H1 (cell line): ENCODE measurements at regions not wholly inside any gene's neighbourhood (a gene's known extent, or its start where the extent isn't known, plus 50 kb on each side); places are given as distances from the start of the nearest gene placed in this dataset.

ENCODE experiments used
- CTCF ChIA-PET: fragments of 300-600 bp; sonication (Branson Sonifier 250); formaldehyde crosslinking; loops from one replicate; lab custom pipeline; 2021; ENCODE audit not compliant: partially characterized antibody; lab: Charles Lee
- POLR2A ChIA-PET: fragments of 300-600 bp; sonication (Branson Sonifier 250); formaldehyde crosslinking; loops from one replicate; lab custom pipeline; 2021; ENCODE audit warnings: inconsistent platforms; ENCODE audit not compliant: partially characterized antibody; lab: Charles Lee
- DNase-seq, 2 experiments: peaks; one replicate each; pipeline versions ENCODE4 v3.0.0 to v3.0.0-alpha.2; 2010 to 2022; ENCODE audit warnings: low spot score in 2 of 2, low read depth in 1 of 2, mixed read lengths in 1 of 2
- FAIRE-seq: peaks from 2 replicates; lab custom pipeline; 2011; peaks lifted over from hg19 to GRCh38; lab: Jason Lieb, UNC
- H2AFZ ChIP-seq: 2 replicates; pipeline ENCODE4 v1.8.1; 2012; ENCODE audit warnings: low read length, inconsistent platforms
- H2AK5ac ChIP-seq: 2 replicates; pipeline ENCODE4 v1.6.1; 2013; ENCODE audit warnings: low read depth, low read length
- H2BK120ac ChIP-seq: replicated peaks from 2 replicates; pipeline ENCODE3; 2013; ENCODE audit warnings: low read depth, low read length, inconsistent platforms
- H2BK12ac ChIP-seq: 2 replicates; pipeline ENCODE4 v1.6.1; 2013; ENCODE audit warnings: low read depth, low read length
- H2BK15ac ChIP-seq: 2 replicates; pipeline ENCODE4 v1.6.1; 2013; ENCODE audit warnings: low read length
- H2BK20ac ChIP-seq: 2 replicates; pipeline ENCODE4 v1.6.1; 2013; ENCODE audit warnings: low read length
- H2BK5ac ChIP-seq: 2 replicates; pipeline ENCODE4 v1.6.1; 2013; ENCODE audit warnings: low read depth, low read length
- H3K14ac ChIP-seq: 2 replicates; pipeline ENCODE4 v1.6.1; 2013; ENCODE audit warnings: inconsistent platforms; ENCODE audit not compliant: insufficient read length
- H3K18ac ChIP-seq: 2 replicates; pipeline ENCODE4 v1.6.1; 2013; ENCODE audit warnings: low read length; ENCODE audit errors: extremely low read depth
- H3K23ac ChIP-seq: 2 replicates; pipeline ENCODE4 v1.6.1; 2013; ENCODE audit warnings: inconsistent platforms; ENCODE audit not compliant: insufficient read length
- H3K23me2 ChIP-seq: 2 replicates; pipeline ENCODE4 v1.6.1; 2013; ENCODE audit warnings: low read depth, low read length
- H3K27ac ChIP-seq: 2 replicates; pipeline ENCODE4 v1.6.1; 2011; ENCODE audit warnings: low read depth, low read length, inconsistent platforms
- H3K27me3 ChIP-seq, 4 experiments: replicated peaks in 1 of 4; 1 replicate in 1 of 4; 2 replicates in 3 of 4; pipeline versions ENCODE4 v1.6.1 to v1.8.1; 2011 to 2013; ENCODE audit warnings: low read length in 3 of 4, mild to moderate bottlenecking in 3 of 4, inconsistent platforms in 2 of 4, mixed read lengths in 2 of 4, moderate library complexity in 1 of 4; ENCODE audit not compliant: control insufficient read depth in 3 of 4, insufficient read depth in 3 of 4; ENCODE audit errors: extremely low read depth in 1 of 4
- H3K36me3 ChIP-seq, 4 experiments: 2 replicates each; pipeline versions ENCODE4 v1.6.1 to v1.8.1; 2011 to 2013; ENCODE audit warnings: mild to moderate bottlenecking in 4 of 4, low read length in 3 of 4, moderate library complexity in 2 of 4, control low read depth in 1 of 4, inconsistent platforms in 1 of 4; ENCODE audit not compliant: insufficient read depth in 4 of 4, control insufficient read depth in 2 of 4
- H3K4ac ChIP-seq: replicated peaks from 2 replicates; pipeline ENCODE3; 2013; ENCODE audit warnings: low read length, low read depth, mixed read lengths, inconsistent platforms; ENCODE audit not compliant: insufficient read length
- H3K4me1 ChIP-seq, 4 experiments: replicated peaks in 1 of 4; 1 replicate in 1 of 4; 2 replicates in 3 of 4; pipeline versions ENCODE4 v1.6.1 to v1.8.1; 2011 to 2013; ENCODE audit warnings: low read length in 3 of 4, inconsistent platforms in 2 of 4, mixed read lengths in 1 of 4; ENCODE audit not compliant: insufficient read depth in 4 of 4, control insufficient read depth in 3 of 4
- H3K4me2 ChIP-seq, 2 experiments: 2 replicates each; pipeline versions ENCODE4 v1.6.1 to v1.8.1; 2011 to 2013; ENCODE audit warnings: low read depth in 2 of 2, low read length in 2 of 2, control low read depth in 1 of 2, inconsistent platforms in 1 of 2, mild to moderate bottlenecking in 1 of 2; ENCODE audit not compliant: insufficient read depth in 1 of 2
- H3K4me3 ChIP-seq, 4 experiments: fragments of 200-600, 300-600 bp in 1 of 4; sonication (generic), shearing (Covaris generic), sonication (Bioruptor Twin) in 1 of 4; 2 replicates each; pipeline versions ENCODE4 v1.5.1 to v1.8.1; 2011 to 2016; ENCODE audit warnings: low read length in 4 of 4, low read depth in 3 of 4, control low read depth in 2 of 4, inconsistent platforms in 2 of 4, mild to moderate bottlenecking in 2 of 4, mixed read lengths in 1 of 4, moderate library complexity in 1 of 4; ENCODE audit not compliant: insufficient read depth in 2 of 4; ENCODE audit errors: extremely low read depth in 1 of 4
- H3K56ac ChIP-seq: replicated peaks from 2 replicates; pipeline ENCODE3; 2013; ENCODE audit warnings: low read depth, mild to moderate bottlenecking, mixed read lengths, low read length, inconsistent platforms; ENCODE audit not compliant: insufficient read length
- H3K79me1 ChIP-seq: 2 replicates; pipeline ENCODE4 v1.6.1; 2013; ENCODE audit warnings: low read depth, low read length, control low read depth
- H3K79me2 ChIP-seq, 2 experiments: 2 replicates each; pipeline versions ENCODE4 v1.6.1 to v1.8.1; 2012 to 2013; ENCODE audit warnings: low read length in 2 of 2, mild to moderate bottlenecking in 2 of 2, inconsistent platforms in 1 of 2; ENCODE audit not compliant: insufficient read depth in 2 of 2, control insufficient read depth in 1 of 2
- H3K9ac ChIP-seq, 4 experiments: replicated peaks in 1 of 4; 1 replicate in 1 of 4; 2 replicates in 3 of 4; pipeline versions ENCODE4 v1.6.1 to v1.8.1; 2011 to 2013; ENCODE audit warnings: low read depth in 3 of 4, low read length in 3 of 4, control low read depth in 2 of 4, mild to moderate bottlenecking in 2 of 4, moderate library complexity in 2 of 4, inconsistent platforms in 1 of 4; ENCODE audit errors: extremely low read depth in 1 of 4
- H3K9me3 ChIP-seq, 2 experiments: 2 replicates each; pipeline versions ENCODE4 v1.6.1 to v1.8.1; 2012 to 2013; ENCODE audit warnings: mild to moderate bottlenecking in 2 of 2, moderate library complexity in 2 of 2, control low read depth in 1 of 2, inconsistent platforms in 1 of 2, low read depth in 1 of 2, low read length in 1 of 2, mixed read lengths in 1 of 2; ENCODE audit not compliant: insufficient read depth in 2 of 2
- H4K20me1 ChIP-seq, 2 experiments: replicated peaks in 1 of 2; 2 replicates each; pipeline versions ENCODE3 to v1.8.1; 2011 to 2013; ENCODE audit warnings: inconsistent platforms in 2 of 2, low read length in 2 of 2, mild to moderate bottlenecking in 1 of 2; ENCODE audit not compliant: insufficient read depth in 2 of 2, control insufficient read depth in 1 of 2
- H4K5ac ChIP-seq: 2 replicates; pipeline ENCODE4 v1.6.1; 2013; ENCODE audit warnings: low read length, low read depth, mixed read lengths, inconsistent platforms; ENCODE audit not compliant: insufficient read length
- H4K8ac ChIP-seq: 2 replicates; pipeline ENCODE4 v1.8.0; 2013; ENCODE audit warnings: mild to moderate bottlenecking, moderate library complexity, low read length, inconsistent platforms; ENCODE audit not compliant: insufficient read depth; ENCODE audit errors: extremely low read depth
- H4K91ac ChIP-seq: replicated peaks from 2 replicates; pipeline ENCODE3; 2013; ENCODE audit warnings: low read length, mixed read lengths, inconsistent platforms; ENCODE audit not compliant: insufficient read length
- CHD2 ChIP-seq: IDR thresholded peaks from 2 replicates; pipeline ENCODE4 v1.6.1; 2012; ENCODE audit warnings: low read length, improper control_type of control experiment
- CREB1 ChIP-seq: IDR thresholded peaks from 2 replicates; pipeline ENCODE4 v1.6.1; 2012; ENCODE audit warnings: inconsistent platforms
- GABPA ChIP-seq: IDR thresholded peaks from 2 replicates; pipeline ENCODE4 v1.6.1; 2011; ENCODE audit warnings: mild to moderate bottlenecking, low read length, moderate library complexity, borderline replicate concordance; ENCODE audit not compliant: insufficient read depth
- POU5F1 ChIP-seq: IDR thresholded peaks from 2 replicates; pipeline ENCODE4 v1.6.1; 2011; ENCODE audit warnings: low read depth, mild to moderate bottlenecking, low read length, moderate library complexity
- RAD21 ChIP-seq, 2 experiments: IDR thresholded peaks in 1 of 2; conservative IDR thresholded peaks in 1 of 2; 2 replicates each; pipeline ENCODE4 v1.6.1; 2011; ENCODE audit warnings: low read depth in 2 of 2, low read length in 2 of 2, improper control_type of control experiment in 1 of 2, inconsistent platforms in 1 of 2, mild to moderate bottlenecking in 1 of 2, moderate library complexity in 1 of 2
- SP4 ChIP-seq: IDR thresholded peaks from 2 replicates; pipeline ENCODE4 v1.6.1; 2012; ENCODE audit warnings: low read length, inconsistent platforms
- TCF12 ChIP-seq: IDR thresholded peaks from 2 replicates; pipeline ENCODE4 v1.6.1; 2011; ENCODE audit warnings: low read depth, mild to moderate bottlenecking, low read length
- YY1 ChIP-seq: IDR thresholded peaks from 2 replicates; pipeline ENCODE4 v1.6.1; 2011; ENCODE audit warnings: low read depth, mild to moderate bottlenecking, low read length
- WGBS, 2 experiments: shearing (Covaris generic) in 1 of 2; methylation state at CpG; one replicate each; pipeline versions ENCODE4 v1.1.6 to v1.1.7; 2013 to 2015; ENCODE audit warnings: low lambda C conversion rate in 2 of 2, mixed read lengths in 2 of 2, inconsistent platforms in 1 of 2, low coverage in 1 of 2, missing lambda C conversion rate in 1 of 2; ENCODE audit not compliant: insufficient replicate concordance in 2 of 2, insufficient coverage in 1 of 2, insufficient read length in 1 of 2; ENCODE audit errors: extremely low coverage in 1 of 2, missing lambda C conversion rate in 1 of 2; 5-methylcytosine and 5-hydroxymethylcytosine counted together
- TF ChIP-seq, protein P1 (sequence below), 3 experiments: IDR thresholded peaks; 1 replicate in 2 of 3; 2 replicates in 1 of 3; pipeline versions ENCODE4 v1.5.1 to v1.6.1; 2011; ENCODE audit warnings: low read length in 3 of 3, mild to moderate bottlenecking in 3 of 3, inconsistent platforms in 2 of 3, low read depth in 1 of 3, moderate library complexity in 1 of 3; ENCODE audit not compliant: insufficient read depth in 1 of 3; ENCODE audit errors: control extremely low read depth in 1 of 3
- TF ChIP-seq, protein P2 (sequence below): IDR thresholded peaks from 2 replicates; pipeline ENCODE4 v1.6.1; 2011; ENCODE audit warnings: low read depth, mild to moderate bottlenecking, low read length; ENCODE audit not compliant: insufficient read depth

DNA sequence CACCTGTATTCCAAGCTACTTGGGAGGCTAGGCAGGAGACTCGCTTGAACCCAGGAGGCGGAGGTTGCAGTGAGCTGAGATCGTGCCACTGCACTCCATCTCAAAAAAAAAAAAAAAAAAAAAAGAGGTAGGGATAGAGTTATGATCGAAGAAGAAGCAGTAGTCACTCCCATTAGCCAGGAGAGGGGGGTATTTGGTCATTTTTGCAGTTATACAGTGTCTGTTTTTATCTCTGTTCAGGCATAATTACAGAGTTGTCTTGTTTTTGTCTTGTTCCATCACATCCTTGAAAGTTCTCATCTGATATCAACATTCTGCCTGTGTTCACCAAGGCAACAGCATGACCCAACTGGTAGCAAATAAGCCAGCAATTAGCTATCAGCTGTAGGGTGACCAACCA lies 98.5 kb upstream of the TMPO start:
- FAIRE-seq = no peak
- Histone ChIP-seq H3K4me3 (no peak overlapping the region), H3K27ac (no peak overlapping the region), H4K91ac (no peak overlapping the region), H3K23me2 (no peaks in the 10 kb centered on the region), H3K79me2 (no peaks in the 10 kb centered on the region), H2BK15ac (no peak overlapping the region), H4K20me1 (no peaks in the 10 kb centered on the region), H2AK5ac (0 out of 2 replicates have a peak overlapping the region, but pooled peaks have one; percentile 40), H3K14ac (no peak overlapping the region), H3K9me3 (no peaks in the 10 kb centered on the region), H2BK12ac (no peak overlapping the region), H2BK20ac (no peak overlapping the region), H3K18ac (no peak overlapping the region), H4K8ac (no peak overlapping the region), H2BK5ac (no peak overlapping the region), H3K4me1 (peaks cover 0 to 4% (median 3%) of the 10 kb centered on the region in 4 experiments; a peak in 4 of 7 replicates), H2BK120ac (no peak overlapping the region), H3K79me1 (no peaks in the 10 kb centered on the region), H3K23ac (no peak overlapping the region), H3K36me3 (no peaks in the 10 kb centered on the region), H3K4me2 (no peak overlapping the region), H4K5ac (no peak overlapping the region), H2AFZ (no peak overlapping the region), H3K4ac (no peak overlapping the region), H3K56ac (no peak overlapping the region), H3K9ac (no peak overlapping the region), H3K27me3 (no peaks in the 10 kb centered on the region)
- DNase-seq = no peak
- POLR2A ChIA-PET = no interaction called here
- TF ChIP-seq GABPA (no peak), CHD2 (no peak), SP4 (no peak), RAD21 (IDR thresholded peaks at IDR 0.05 in 1 of 2, conservative IDR thresholded peaks at IDR 0.05 in 1 of 2; ENCODE audit: low read depth in 2 of 2, low read length in 2 of 2) (peak; percentile 50 to 54), YY1 (no peak), CREB1 (no peak), TCF12 (no peak), POU5F1 (no peak)
- TF ChIP-seq, protein P1, sequence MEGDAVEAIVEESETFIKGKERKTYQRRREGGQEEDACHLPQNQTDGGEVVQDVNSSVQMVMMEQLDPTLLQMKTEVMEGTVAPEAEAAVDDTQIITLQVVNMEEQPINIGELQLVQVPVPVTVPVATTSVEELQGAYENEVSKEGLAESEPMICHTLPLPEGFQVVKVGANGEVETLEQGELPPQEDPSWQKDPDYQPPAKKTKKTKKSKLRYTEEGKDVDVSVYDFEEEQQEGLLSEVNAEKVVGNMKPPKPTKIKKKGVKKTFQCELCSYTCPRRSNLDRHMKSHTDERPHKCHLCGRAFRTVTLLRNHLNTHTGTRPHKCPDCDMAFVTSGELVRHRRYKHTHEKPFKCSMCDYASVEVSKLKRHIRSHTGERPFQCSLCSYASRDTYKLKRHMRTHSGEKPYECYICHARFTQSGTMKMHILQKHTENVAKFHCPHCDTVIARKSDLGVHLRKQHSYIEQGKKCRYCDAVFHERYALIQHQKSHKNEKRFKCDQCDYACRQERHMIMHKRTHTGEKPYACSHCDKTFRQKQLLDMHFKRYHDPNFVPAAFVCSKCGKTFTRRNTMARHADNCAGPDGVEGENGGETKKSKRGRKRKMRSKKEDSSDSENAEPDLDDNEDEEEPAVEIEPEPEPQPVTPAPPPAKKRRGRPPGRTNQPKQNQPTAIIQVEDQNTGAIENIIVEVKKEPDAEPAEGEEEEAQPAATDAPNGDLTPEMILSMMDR (IDR thresholded peaks at IDR 0.05; ENCODE audit: control extremely low read depth in 1 of 3, insufficient read depth in 1 of 3, low read depth in 1 of 3, low read length in 3 of 3) = peak in 1 of 3 experiments; percentile 29; a peak in 2 of 4 replicates
- TF ChIP-seq, protein P2, sequence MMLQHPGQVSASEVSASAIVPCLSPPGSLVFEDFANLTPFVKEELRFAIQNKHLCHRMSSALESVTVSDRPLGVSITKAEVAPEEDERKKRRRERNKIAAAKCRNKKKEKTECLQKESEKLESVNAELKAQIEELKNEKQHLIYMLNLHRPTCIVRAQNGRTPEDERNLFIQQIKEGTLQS = no peak
- CTCF ChIA-PET = interaction anchor here (0.6 to 2.5 kb wide), 19 partner anchors 20 to 429 kb away, joined by 3 to 11 read pairs (median 4); no protein-coding TSS in a partner anchor
- WGBS, 2 experiments = 54% methylated on average over 4 of the region's 4 CpGs; no CpG with 5 or more reads in 1 of the 2 experiments
